ENCODE measurements at regions not wholly inside any gene's neighbourhood (a gene's known extent, or its start where the extent isn't known, plus 50 kb on each side); places are given as distances from the start of the nearest gene placed in this dataset.

- Mint-ChIP-seq H3K9me3 (no peaks in the 10 kb centered on the region), H3K27me3 (peaks cover 21% of the 10 kb centered on the region), H3K4me3 (no peak overlapping the region), H3K4me1 (no peaks in the 10 kb centered on the region), H3K27ac (no peak overlapping the region), H3K36me3 (no peaks in the 10 kb centered on the region)
- ATAC-seq (ENCODE audit: low read depth) (no peak), DNase-seq (no peak)
- POLR2A ChIA-PET = no interaction called here
These were observed 318.0 kb upstream of the PUM3 start for GRCh38 chr9:3161912-3162311.

DNA sequence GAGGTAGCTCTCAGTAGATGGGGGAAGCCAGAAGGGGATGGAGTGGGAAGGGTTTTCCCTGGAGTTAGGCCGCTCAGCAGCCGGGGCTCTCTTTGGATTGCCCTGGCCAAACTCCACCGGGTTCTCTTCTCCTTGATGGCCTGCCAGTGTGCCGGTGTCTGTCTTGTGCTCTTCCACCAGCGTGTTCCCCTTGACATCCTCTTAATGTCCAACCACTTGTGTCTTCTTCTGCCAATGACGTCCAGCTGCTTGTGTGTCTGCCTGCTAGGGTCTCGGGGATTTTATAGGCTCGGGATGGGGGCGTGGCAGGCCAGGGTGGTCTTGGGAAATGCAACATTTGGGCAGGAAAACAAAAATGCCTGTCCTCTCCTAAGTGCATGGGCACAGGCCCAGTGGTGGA, 313.1 kb upstream of the PUM3 start:
- Mint-ChIP-seq H3K27ac (no peak overlapping the region), H3K9me3 (no peaks in the 10 kb centered on the region), H3K27me3 (peaks cover 2% of the 10 kb centered on the region), H3K36me3 (no peaks in the 10 kb centered on the region), H3K4me3 (no peak overlapping the region), H3K4me1 (no peaks in the 10 kb centered on the region)
- POLR2A ChIA-PET = no interaction called here
- no peak for DNase-seq
- ATAC-seq (ENCODE audit: low read depth) = no peak

GRCh38 chr9:3151672-3152576, 308.0 kb upstream of the PUM3 start:
- no peak overlapping the region for H3K4me3 Mint-ChIP-seq
- POLR2A ChIA-PET = no interaction called here
- no peak overlapping the region for H3K27ac Mint-ChIP-seq
- ATAC-seq (ENCODE audit: low read depth) = no peak
- no peaks in the 10 kb centered on the region for H3K36me3 Mint-ChIP-seq
- DNase-seq = no peak
- H3K4me1 Mint-ChIP-seq = no peaks in the 10 kb centered on the region
- peaks cover 2% of the 10 kb centered on the region for H3K27me3 Mint-ChIP-seq
- H3K9me3 Mint-ChIP-seq = no peaks in the 10 kb centered on the region

GRCh38 chr9:3150074-3150473, 306.2 kb upstream of the PUM3 start:
- H3K36me3 Mint-ChIP-seq = no peaks in the 10 kb centered on the region
- H3K4me3 Mint-ChIP-seq = no peak overlapping the region
- H3K9me3 Mint-ChIP-seq = peaks cover 2% of the 10 kb centered on the region

DNA sequence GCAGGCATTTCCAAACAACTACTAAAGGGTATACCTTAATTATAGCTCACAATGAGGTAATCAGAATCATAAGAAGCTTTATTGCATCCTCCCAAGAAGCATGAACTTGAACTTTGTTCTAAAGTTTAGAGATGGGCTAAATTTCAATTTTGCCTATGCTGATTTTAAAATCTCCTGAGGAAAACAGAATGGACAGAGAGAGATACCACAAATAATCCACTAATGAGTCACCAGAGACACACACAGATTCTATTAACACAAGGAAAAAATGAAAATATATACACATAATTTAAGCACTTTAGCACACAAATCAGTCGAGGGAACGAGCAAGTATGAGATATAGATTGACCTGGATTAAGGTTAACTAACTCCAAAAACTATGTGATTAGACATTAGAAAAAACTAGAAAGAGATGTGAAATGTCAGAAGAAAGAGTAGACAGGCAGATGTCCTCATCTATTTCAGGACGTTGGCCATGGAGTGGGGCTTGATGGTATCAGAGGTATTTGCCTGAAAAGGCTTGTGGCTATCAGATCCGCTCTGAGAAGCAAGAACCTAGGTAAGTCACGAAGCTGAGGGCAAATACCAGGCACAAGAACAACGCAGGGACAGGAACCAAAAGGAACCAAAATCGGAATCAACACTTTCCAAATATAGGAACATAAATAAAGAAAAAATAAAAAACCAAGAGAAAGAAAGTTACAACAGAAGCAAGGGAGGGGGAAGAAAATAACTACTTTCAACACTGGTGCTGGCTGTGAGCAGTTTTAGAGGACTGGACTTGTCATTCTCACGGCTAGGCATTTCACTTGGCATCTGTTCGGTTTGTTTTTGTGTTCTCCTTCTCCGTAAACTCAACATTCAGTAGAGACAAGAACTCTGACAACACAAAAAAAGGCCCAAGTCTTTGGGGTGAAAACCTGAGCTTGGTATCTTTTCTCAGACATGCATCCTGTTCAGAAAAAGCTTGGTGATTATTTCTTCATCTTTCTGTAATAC, 294.6 kb upstream of the PUM3 start:
- ATAC-seq (ENCODE audit: low read depth) = no peak
- no peaks in the 10 kb centered on the region for H3K36me3 Mint-ChIP-seq
- peaks cover 4% of the 10 kb centered on the region for H3K9me3 Mint-ChIP-seq
- H3K27me3 Mint-ChIP-seq = peaks cover 12% of the 10 kb centered on the region
- no peak overlapping the region for H3K4me3 Mint-ChIP-seq
- no peak for DNase-seq
- POLR2A ChIA-PET = no interaction called here
- no peak overlapping the region for H3K27ac Mint-ChIP-seq
- no peaks in the 10 kb centered on the region for H3K4me1 Mint-ChIP-seq

More at GRCh38 chr9:3150074-3150473, 306.2 kb upstream of the PUM3 start:
- DNase-seq = no peak
- Mint-ChIP-seq H3K27ac (no peak overlapping the region), H3K4me1 (no peaks in the 10 kb centered on the region), H3K27me3 (peaks cover 2% of the 10 kb centered on the region)
- POLR2A ChIA-PET = no interaction called here
- ATAC-seq (ENCODE audit: low read depth) = no peak

- Mint-ChIP-seq H3K27ac (no peak overlapping the region), H3K36me3 (no peaks in the 10 kb centered on the region), H3K27me3 (peaks cover 12% of the 10 kb centered on the region), H3K9me3 (peaks cover 3% of the 10 kb centered on the region), H3K4me3 (no peak overlapping the region), H3K4me1 (no peaks in the 10 kb centered on the region)
- DNase-seq (no peak), ATAC-seq (ENCODE audit: low read depth) (no peak)
- POLR2A ChIA-PET = no interaction called here
These were observed 293.4 kb upstream of the PUM3 start for GRCh38 chr9:3137347-3137695.

DNA sequence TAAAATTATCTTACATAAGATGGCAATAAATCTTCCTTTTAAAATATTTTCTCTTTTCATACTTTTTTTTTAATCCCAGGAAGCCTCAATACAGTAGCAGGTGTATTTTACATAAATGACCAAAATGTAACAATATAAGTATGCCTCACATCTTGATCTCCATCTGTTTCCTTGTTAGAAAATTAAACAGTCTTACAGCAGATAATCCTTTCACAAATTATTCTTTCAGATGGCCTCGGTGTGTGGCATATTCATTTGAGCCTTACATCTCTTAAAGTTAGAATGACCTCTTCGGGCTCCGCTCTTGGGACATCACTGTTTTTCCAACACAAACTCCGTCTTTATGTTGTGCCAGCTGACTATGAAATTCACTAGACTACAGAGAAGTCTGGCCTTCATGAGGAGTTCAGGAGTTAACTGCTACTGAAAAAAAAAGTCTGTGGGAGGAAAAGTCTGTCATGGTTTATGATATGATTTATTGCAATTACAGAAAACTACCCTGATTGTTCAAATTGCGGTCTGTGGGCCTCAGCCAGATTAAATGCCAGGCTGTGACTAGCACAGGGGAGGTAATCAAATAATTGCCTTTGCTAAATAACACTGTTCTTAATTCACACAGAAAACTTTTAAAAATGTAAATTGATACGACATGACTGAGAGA, 292.9 kb upstream of the PUM3 start:
- Mint-ChIP-seq H3K27ac (no peak overlapping the region), H3K36me3 (no peaks in the 10 kb centered on the region), H3K4me1 (no peaks in the 10 kb centered on the region), H3K9me3 (peaks cover 3% of the 10 kb centered on the region), H3K4me3 (no peak overlapping the region), H3K27me3 (peaks cover 12% of the 10 kb centered on the region)
- POLR2A ChIA-PET = no interaction called here
- ATAC-seq (ENCODE audit: low read depth) (no peak), DNase-seq (no peak)

- Mint-ChIP-seq H3K27me3 (peaks cover 12% of the 10 kb centered on the region), H3K4me3 (no peak overlapping the region), H3K27ac (no peak overlapping the region), H3K4me1 (no peaks in the 10 kb centered on the region), H3K36me3 (no peaks in the 10 kb centered on the region), H3K9me3 (peaks cover 3% of the 10 kb centered on the region)
- DNase-seq (no peak), ATAC-seq (ENCODE audit: low read depth) (no peak)
- POLR2A ChIA-PET = no interaction called here
These were observed 292.3 kb upstream of the PUM3 start for GRCh38 chr9:3136230-3136629.

DNA sequence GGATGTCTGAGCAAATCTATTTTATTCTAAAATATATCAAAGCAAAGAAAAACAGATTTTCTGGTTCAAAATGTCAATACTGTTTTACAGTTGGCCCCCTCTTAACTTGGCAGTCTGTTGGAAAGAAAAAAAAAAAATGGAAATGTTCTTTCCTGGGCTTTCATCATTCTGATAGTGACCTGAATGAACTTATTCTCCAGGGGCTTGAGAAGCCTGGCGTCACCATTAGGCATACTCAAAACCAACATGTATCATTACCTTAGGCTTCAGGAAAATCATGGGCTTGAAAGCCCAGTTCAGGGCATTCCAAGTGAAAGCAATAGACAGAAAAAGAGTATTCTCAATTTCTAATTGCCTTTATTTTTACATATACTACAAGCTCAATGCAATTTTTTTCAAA, 283.7 kb upstream of the PUM3 start:
- Mint-ChIP-seq H3K9me3 (no peaks in the 10 kb centered on the region), H3K4me3 (no peak overlapping the region), H3K4me1 (no peaks in the 10 kb centered on the region), H3K27me3 (no peaks in the 10 kb centered on the region), H3K36me3 (no peaks in the 10 kb centered on the region), H3K27ac (no peak overlapping the region)
- DNase-seq (no peak), ATAC-seq (ENCODE audit: low read depth) (no peak)
- POLR2A ChIA-PET = no interaction called here

- ATAC-seq (ENCODE audit: low read depth) = no peak
These were observed 281.9 kb upstream of the PUM3 start for GRCh38 chr9:3125602-3126405.

DNA sequence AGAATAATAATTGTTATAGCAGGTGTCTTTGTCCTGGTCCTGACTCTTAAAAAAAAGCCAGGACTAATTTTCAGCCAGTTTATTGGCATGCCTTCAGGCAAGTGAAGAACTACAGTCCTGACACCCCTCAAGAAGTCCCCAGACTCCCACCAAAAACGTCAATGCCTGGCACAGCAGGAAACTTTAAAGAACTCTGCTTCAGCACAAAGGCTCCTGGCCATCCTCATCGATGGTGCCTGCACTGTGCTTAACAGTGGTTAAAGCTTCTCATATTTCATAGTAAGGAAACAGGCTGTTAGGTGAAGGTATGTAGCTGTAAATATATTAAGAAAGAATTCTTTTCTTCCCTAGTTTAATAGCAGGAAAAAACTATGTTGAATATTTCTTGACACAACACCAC, 280.1 kb upstream of the PUM3 start:
- no peak overlapping the region for H3K4me3 Mint-ChIP-seq
- no peak overlapping the region for H3K27ac Mint-ChIP-seq
- POLR2A ChIA-PET = no interaction called here
- ATAC-seq (ENCODE audit: low read depth) (no peak), DNase-seq (no peak)
- H3K9me3 Mint-ChIP-seq = no peaks in the 10 kb centered on the region
- H3K4me1 Mint-ChIP-seq = no peaks in the 10 kb centered on the region
- H3K27me3 Mint-ChIP-seq = no peaks in the 10 kb centered on the region
- no peaks in the 10 kb centered on the region for H3K36me3 Mint-ChIP-seq

More at GRCh38 chr9:3125602-3126405, 281.9 kb upstream of the PUM3 start:
- Mint-ChIP-seq H3K36me3 (no peaks in the 10 kb centered on the region), H3K27me3 (no peaks in the 10 kb centered on the region), H3K4me3 (no peak overlapping the region), H3K27ac (no peak overlapping the region), H3K4me1 (no peaks in the 10 kb centered on the region), H3K9me3 (no peaks in the 10 kb centered on the region)
- POLR2A ChIA-PET = no interaction called here
- no peak for DNase-seq

DNA sequence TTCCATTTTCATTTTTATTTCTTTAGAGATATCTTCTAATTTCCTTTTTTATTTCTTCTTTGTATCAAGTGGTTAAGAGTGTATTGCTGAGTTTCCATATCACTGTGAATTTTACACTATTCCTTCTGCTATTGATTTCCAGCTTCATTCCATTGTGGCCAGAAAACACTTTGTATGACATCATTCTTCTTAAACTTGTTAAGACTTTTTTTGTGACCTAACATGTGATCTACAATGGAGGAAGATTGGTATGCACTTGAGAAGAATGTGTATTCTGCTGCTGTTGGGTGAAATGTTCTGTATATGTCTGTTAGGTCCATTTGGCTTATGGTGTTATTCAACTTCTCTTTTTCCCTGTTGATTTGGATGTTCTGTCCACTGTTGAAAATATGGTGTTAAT, 274.2 kb upstream of the PUM3 start:
- Mint-ChIP-seq H3K27ac (no peak overlapping the region), H3K27me3 (no peaks in the 10 kb centered on the region), H3K4me1 (no peaks in the 10 kb centered on the region), H3K36me3 (no peaks in the 10 kb centered on the region), H3K4me3 (no peak overlapping the region), H3K9me3 (peaks cover 4% of the 10 kb centered on the region)
- no peak for DNase-seq
- ATAC-seq (ENCODE audit: low read depth) = no peak
- POLR2A ChIA-PET = no interaction called here

- Mint-ChIP-seq H3K9me3 (peaks cover 1% of the 10 kb centered on the region), H3K36me3 (no peaks in the 10 kb centered on the region), H3K27me3 (no peaks in the 10 kb centered on the region), H3K4me3 (no peak overlapping the region), H3K4me1 (no peaks in the 10 kb centered on the region), H3K27ac (no peak overlapping the region)
- no peak for DNase-seq
- POLR2A ChIA-PET = no interaction called here
- ATAC-seq (ENCODE audit: low read depth) = no peak
These were observed 255.8 kb upstream of the PUM3 start for GRCh38 chr9:3099646-3100045.

Data from activated naive CD8-positive, alpha-beta T cell treated with anti-CD3 and anti-CD28 coated beads, Interleukin-2, amount 10 ng/mL, durations not matched to agents 7 days and 5 days (primary cell).